NCI-H69 (cell line): ENCODE measurements at regions not wholly inside any gene's neighbourhood (a gene's known extent, or its start where the extent isn't known, plus 50 kb on each side); places are given as distances from the start of the nearest gene placed in this dataset.
"Not testable (repeated sequence)": the region's sequence is repeated elsewhere in the genome, so short reads cannot be mapped to it uniquely, and the experiment has no call there.

Source experiments
- DNase-seq: peaks from one replicate; lab custom pipeline; 2025; lab: John Stamatoyannopoulos, UW

- no peak for DNase-seq
These were observed 110.4 kb downstream of the RAMP3 start for GRCh38 chr7:45268013-45268412.

- DNase-seq: no peak
These were observed 111.6 kb downstream of the RAMP3 start for GRCh38 chr7:45269192-45269591.

- DNase-seq: no peak
These were observed 121.3 kb downstream of the RAMP3 start for GRCh38 chr7:45278763-45279398.

- not testable (repeated sequence) for DNase-seq
These were observed 132.0 kb downstream of the RAMP3 start for GRCh38 chr7:45289611-45290010.

- no peak for DNase-seq
These were observed 133.3 kb downstream of the RAMP3 start for GRCh38 chr7:45290880-45291279.

- peak; percentile 15 for DNase-seq
These were observed 134.9 kb downstream of the RAMP3 start for GRCh38 chr7:45292481-45292880.

GRCh38 chr7:45293295-45293942 lies 135.8 kb downstream of the RAMP3 start:
- no peak for DNase-seq

GRCh38 chr7:45294559-45294958 lies 137.0 kb downstream of the RAMP3 start:
- DNase-seq: no peak

GRCh38 chr7:45295222-45295621 lies 137.6 kb downstream of the RAMP3 start:
- DNase-seq: no peak

GRCh38 chr7:45296748-45297147 lies 139.2 kb downstream of the RAMP3 start:
- DNase-seq: no peak

- no peak for DNase-seq
These were observed 149.2 kb downstream of the RAMP3 start for GRCh38 chr7:45306752-45307305.

- no peak for DNase-seq
These were observed 154.0 kb downstream of the RAMP3 start for GRCh38 chr7:45311597-45311996.

GRCh38 chr7:45315512-45315911 lies 157.9 kb downstream of the RAMP3 start:
- DNase-seq: not testable (repeated sequence)

GRCh38 chr7:45324683-45325237 lies 167.2 kb downstream of the RAMP3 start:
- DNase-seq: peak; percentile 17

- no peak for DNase-seq
These were observed 167.8 kb downstream of the RAMP3 start for GRCh38 chr7:45325378-45325777.

- DNase-seq: no peak
These were observed 170.9 kb downstream of the RAMP3 start for GRCh38 chr7:45328403-45328981.

GRCh38 chr7:45331563-45331962 lies 174.0 kb downstream of the RAMP3 start:
- no peak for DNase-seq

GRCh38 chr7:45335024-45335423 lies 177.4 kb downstream of the RAMP3 start:
- DNase-seq: not testable (repeated sequence)

GRCh38 chr7:45342236-45342635 lies 184.6 kb downstream of the RAMP3 start:
- DNase-seq: no peak

GRCh38 chr7:45343746-45344145 lies 186.2 kb downstream of the RAMP3 start:
- DNase-seq: no peak

GRCh38 chr7:45347804-45348203 lies 190.2 kb downstream of the RAMP3 start:
- DNase-seq: peak; percentile 71

- DNase-seq: no peak
These were observed 191.5 kb downstream of the RAMP3 start for GRCh38 chr7:45349090-45349489.

- DNase-seq: no peak
These were observed 193.3 kb downstream of the RAMP3 start for GRCh38 chr7:45350896-45351295.
